ENCODE measurements at regions not wholly inside any gene's neighbourhood (a gene's known extent, or its start where the extent isn't known, plus 50 kb on each side); places are given as distances from the start of the nearest gene placed in this dataset.

GRCh38 chr10:29375888-29376287 is 87.0 kb downstream of the LYZL1 start:
- Histone ChIP-seq H3K9ac (ENCODE audit: low read length) (no peak overlapping the region), H3K9me3 (ENCODE audit: low read length) (no peaks in the 10 kb centered on the region), H3K36me3 (ENCODE audit: low read depth, low read length) (no peaks in the 10 kb centered on the region), H2AFZ (ENCODE audit: low read length) (no peak overlapping the region), H3K27me3 (ENCODE audit: low read length) (no peaks in the 10 kb centered on the region), H4K20me1 (ENCODE audit: low read length) (no peaks in the 10 kb centered on the region), H3F3A (ENCODE audit: low read length, unreplicated experiment) (no peaks in the 10 kb centered on the region), H3K9me2 (replicated peaks; ENCODE audit: low read length) (no peaks in the 10 kb centered on the region), H3K4me3 (ENCODE audit: low read length) (no peak overlapping the region), H3K27ac (ENCODE audit: low read length) (no peak overlapping the region), H3K79me2 (ENCODE audit: low read length) (no peaks in the 10 kb centered on the region), H3K4me2 (ENCODE audit: low read length) (no peak overlapping the region), H3K4me1 (ENCODE audit: insufficient read depth, low read length) (0 out of 2 replicates have a peak, but pooled peaks cover under 1% of the 10 kb centered on the region)
- BruUV-seq (replicated peaks), result no TSS peak
- no peak for DNase-seq
- intact Hi-C loops (cut with micrococcal nuclease), result no loop called here
- ATAC-seq, result no peak
- TF ChIP-seq EZH2phosphoT487 (IDR thresholded peaks at IDR 0.05; ENCODE audit: borderline replicate concordance, low read length), result no peak
- no peak for TF ChIP-seq CTCF (conservative IDR thresholded peaks at IDR 0.05; ENCODE audit: low read depth, low read length)
- no peak for TF ChIP-seq EZH2 (IDR thresholded peaks at IDR 0.05; ENCODE audit: low read length, unreplicated experiment)
- CTCF ChIA-PET, result no interaction called here
- POLR2A ChIA-PET (ENCODE audit: unreplicated experiment), result no interaction called here

GRCh38 chr10:29377333-29377961 is 88.6 kb downstream of the LYZL1 start:
- no peaks in the 10 kb centered on the region for H3K36me3 ChIP-seq (ENCODE audit: low read depth, low read length)
- no TSS peak for BruUV-seq (replicated peaks)
- no peak overlapping the region for H2AFZ ChIP-seq (ENCODE audit: low read length)
- H3K4me2 ChIP-seq (ENCODE audit: low read length), result no peak overlapping the region
- H3K9ac ChIP-seq (ENCODE audit: low read length), result no peak overlapping the region
- H3F3A ChIP-seq (ENCODE audit: low read length, unreplicated experiment), result no peaks in the 10 kb centered on the region
- no peaks in the 10 kb centered on the region for H3K9me3 ChIP-seq (ENCODE audit: low read length)
- peak; percentile 33 for DNase-seq
- no peaks in the 10 kb centered on the region for H3K4me1 ChIP-seq (ENCODE audit: insufficient read depth, low read length)
- no peak overlapping the region for H3K27ac ChIP-seq (ENCODE audit: low read length)
- ATAC-seq, result no peak
- TF ChIP-seq CTCF (conservative IDR thresholded peaks at IDR 0.05; ENCODE audit: low read depth, low read length) (peak; percentile 57), EZH2 (IDR thresholded peaks at IDR 0.05; ENCODE audit: low read length, unreplicated experiment) (no peak), EZH2phosphoT487 (IDR thresholded peaks at IDR 0.05; ENCODE audit: borderline replicate concordance, low read length) (no peak)
- no peak overlapping the region for H3K4me3 ChIP-seq (ENCODE audit: low read length)
- CTCF ChIA-PET, result no interaction called here
- POLR2A ChIA-PET (ENCODE audit: unreplicated experiment), result no interaction called here
- intact Hi-C loops (cut with micrococcal nuclease), result no loop called here
- no peaks in the 10 kb centered on the region for H4K20me1 ChIP-seq (ENCODE audit: low read length)
- no peaks in the 10 kb centered on the region for H3K79me2 ChIP-seq (ENCODE audit: low read length)
- H3K9me2 ChIP-seq (replicated peaks; ENCODE audit: low read length), result no peaks in the 10 kb centered on the region
- H3K27me3 ChIP-seq (ENCODE audit: low read length), result no peaks in the 10 kb centered on the region

DNA sequence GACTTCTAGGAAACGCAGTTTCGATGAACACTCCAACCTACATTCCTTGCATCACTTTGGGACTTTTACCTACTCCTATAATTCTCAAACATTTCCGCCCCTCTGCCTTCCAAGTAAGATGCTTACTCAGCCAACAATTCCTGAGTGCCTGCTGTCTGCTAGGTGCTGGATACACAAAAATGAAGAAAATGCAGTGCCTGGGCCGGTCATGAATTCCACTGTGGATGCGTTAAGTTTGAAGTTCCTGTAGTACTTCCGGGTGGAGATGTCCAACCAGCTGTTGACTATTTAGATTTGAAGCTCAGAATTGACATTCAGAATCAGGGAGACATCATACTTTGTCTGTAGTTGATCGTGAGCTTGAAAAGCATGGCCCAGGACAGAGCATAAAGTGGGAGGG is 89.2 kb downstream of the LYZL1 start:
- H2AFZ ChIP-seq (ENCODE audit: low read length), result no peak overlapping the region
- no peak overlapping the region for H3K4me3 ChIP-seq (ENCODE audit: low read length)
- no peak for TF ChIP-seq EZH2phosphoT487 (IDR thresholded peaks at IDR 0.05; ENCODE audit: borderline replicate concordance, low read length)
- no peak for TF ChIP-seq EZH2 (IDR thresholded peaks at IDR 0.05; ENCODE audit: low read length, unreplicated experiment)
- TF ChIP-seq CTCF (conservative IDR thresholded peaks at IDR 0.05; ENCODE audit: low read depth, low read length), result no peak
- no peak overlapping the region for H3K27ac ChIP-seq (ENCODE audit: low read length)
- intact Hi-C loops (cut with micrococcal nuclease), result no loop called here
- H3K9me3 ChIP-seq (ENCODE audit: low read length), result no peaks in the 10 kb centered on the region
- no TSS peak for BruUV-seq (replicated peaks)
- H3K4me2 ChIP-seq (ENCODE audit: low read length), result no peak overlapping the region
- ATAC-seq (no peak), DNase-seq (no peak)
- no peaks in the 10 kb centered on the region for H3K27me3 ChIP-seq (ENCODE audit: low read length)
- H3K9me2 ChIP-seq (replicated peaks; ENCODE audit: low read length), result no peaks in the 10 kb centered on the region
- no peak overlapping the region for H3K9ac ChIP-seq (ENCODE audit: low read length)
- H4K20me1 ChIP-seq (ENCODE audit: low read length), result no peaks in the 10 kb centered on the region
- H3K4me1 ChIP-seq (ENCODE audit: insufficient read depth, low read length), result no peaks in the 10 kb centered on the region
- CTCF ChIA-PET, result no interaction called here
- H3F3A ChIP-seq (ENCODE audit: low read length, unreplicated experiment), result no peaks in the 10 kb centered on the region
- H3K36me3 ChIP-seq (ENCODE audit: low read depth, low read length), result no peaks in the 10 kb centered on the region
- H3K79me2 ChIP-seq (ENCODE audit: low read length), result no peaks in the 10 kb centered on the region
- POLR2A ChIA-PET (ENCODE audit: unreplicated experiment), result no interaction called here
